ENCODE measurements at regions not wholly inside any gene's neighbourhood (a gene's known extent, or its start where the extent isn't known, plus 50 kb on each side); places are given as distances from the start of the nearest gene placed in this dataset.
A peak's percentile ranks its signal among the peaks of the same experiment; 100 is the strongest.

- H3K27ac ChIP-seq = no peak overlapping the region
- TF ChIP-seq CTCF (conservative IDR thresholded peaks at IDR 0.05; ENCODE audit: low read depth) = no peak
- DNase-seq (ENCODE audit: low spot score) = no peak
- CTCF ChIA-PET = no interaction called here
- POLR2A ChIA-PET (ENCODE audit: low non-redundant PET) = no interaction called here
Measured at GRCh38 chr10:64484811-64485330, 963.7 kb downstream of the REEP3 start.

GRCh38 chr10:64486149-64486548 lies 964.9 kb downstream of the REEP3 start:
- no peak for TF ChIP-seq CTCF (conservative IDR thresholded peaks at IDR 0.05; ENCODE audit: low read depth)
- H3K27ac ChIP-seq = no peak overlapping the region
- ChIA-PET CTCF (no interaction called here), POLR2A (ENCODE audit: low non-redundant PET) (no interaction called here)
- DNase-seq (ENCODE audit: low spot score) = peak; percentile 2

DNA sequence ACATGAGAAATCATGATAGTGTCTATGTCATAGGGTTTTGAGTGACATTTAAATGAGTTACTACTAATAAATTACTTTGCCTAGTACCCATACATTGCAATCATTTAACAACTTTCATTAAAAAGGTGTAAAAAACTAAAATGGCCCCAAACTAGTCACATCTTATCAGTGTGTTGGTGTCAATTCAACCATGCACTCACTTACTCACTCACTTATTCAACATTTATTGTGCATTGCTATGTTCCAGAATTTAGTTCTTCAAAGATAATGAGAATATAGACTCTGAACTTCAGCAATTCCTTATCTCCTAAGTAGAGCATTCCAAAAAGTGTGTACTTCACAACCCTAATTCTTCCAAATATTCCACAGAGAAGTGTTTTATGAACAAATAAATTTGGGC lies 965.7 kb downstream of the REEP3 start:
- TF ChIP-seq CTCF (conservative IDR thresholded peaks at IDR 0.05; ENCODE audit: low read depth) = no peak
- H3K27ac ChIP-seq = no peak overlapping the region
- CTCF ChIA-PET = interaction anchor here (0.5 kb wide), 1 partner anchor 23 kb away, joined by 5 read pairs; no protein-coding TSS in a partner anchor
- no peak for DNase-seq (ENCODE audit: low spot score)
- POLR2A ChIA-PET (ENCODE audit: low non-redundant PET) = no interaction called here

GRCh38 chr10:64494901-64495300 lies 973.7 kb downstream of the REEP3 start:
- CTCF ChIA-PET = no interaction called here
- POLR2A ChIA-PET (ENCODE audit: low non-redundant PET) = no interaction called here
- TF ChIP-seq CTCF (conservative IDR thresholded peaks at IDR 0.05; ENCODE audit: low read depth) = no peak
- no peak overlapping the region for H3K27ac ChIP-seq
- no peak for DNase-seq (ENCODE audit: low spot score)

- ChIA-PET POLR2A (ENCODE audit: low non-redundant PET) (no interaction called here), CTCF (no interaction called here)
- no peak for DNase-seq (ENCODE audit: low spot score)
- H3K27ac ChIP-seq = no peak overlapping the region
- no peak for TF ChIP-seq CTCF (conservative IDR thresholded peaks at IDR 0.05; ENCODE audit: low read depth)
Measured at GRCh38 chr10:64497306-64497705, 976.1 kb downstream of the REEP3 start.

DNA sequence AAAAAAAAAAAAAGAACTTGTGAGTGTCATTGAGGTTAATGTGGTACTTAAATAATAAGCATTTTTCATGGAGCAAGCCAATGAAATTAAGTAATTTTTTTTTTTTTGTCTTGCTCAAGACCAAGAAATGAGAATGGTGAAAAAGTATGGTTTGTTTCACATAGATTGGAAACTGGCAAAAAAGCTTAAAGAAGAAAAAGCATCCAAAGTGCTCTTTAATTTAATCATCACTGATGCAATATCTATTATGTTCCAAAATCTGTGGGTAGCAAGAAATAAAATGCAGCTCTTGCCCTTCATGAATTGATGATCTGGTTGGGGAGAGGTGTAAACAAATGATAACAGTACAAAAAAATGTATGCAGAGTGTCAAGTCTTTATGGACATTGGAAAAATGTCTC lies 980.6 kb downstream of the REEP3 start:
- no peak for DNase-seq (ENCODE audit: low spot score)
- no peak for TF ChIP-seq CTCF (conservative IDR thresholded peaks at IDR 0.05; ENCODE audit: low read depth)
- no peak overlapping the region for H3K27ac ChIP-seq
- POLR2A ChIA-PET (ENCODE audit: low non-redundant PET) = no interaction called here
- CTCF ChIA-PET = no interaction called here

GRCh38 chr10:64502936-64503335 lies 981.7 kb downstream of the REEP3 start:
- ChIA-PET CTCF (no interaction called here), POLR2A (ENCODE audit: low non-redundant PET) (no interaction called here)
- H3K27ac ChIP-seq = no peak overlapping the region
- no peak for TF ChIP-seq CTCF (conservative IDR thresholded peaks at IDR 0.05; ENCODE audit: low read depth)
- DNase-seq (ENCODE audit: low spot score) = no peak

All from RWPE1 (cell line).